ELR (cell line): ENCODE measurements at regions not wholly inside any gene's neighbourhood (a gene's known extent, or its start where the extent isn't known, plus 50 kb on each side); places are given as distances from the start of the nearest gene placed in this dataset.
"Not testable (repeated sequence)": the region's sequence is repeated elsewhere in the genome, so short reads cannot be mapped to it uniquely, and the experiment has no call there.

Experiments
- DNase-seq: peaks from one replicate; pipeline ENCODE4 v3.0.0-alpha.2; 2015; ENCODE audit warnings: low read depth

- no peak for DNase-seq
These were observed 253.5 kb upstream of the GRIN3A start for GRCh38 chr9:101991926-101992325.

GRCh38 chr9:101977614-101978210 lies 239.3 kb upstream of the GRIN3A start:
- peak; percentile 52 for DNase-seq

- no peak for DNase-seq
These were observed 232.2 kb upstream of the GRIN3A start for GRCh38 chr9:101970609-101971008.

- no peak for DNase-seq
These were observed 229.9 kb upstream of the GRIN3A start for GRCh38 chr9:101968392-101968791.

GRCh38 chr9:101966691-101967090 lies 228.2 kb upstream of the GRIN3A start:
- DNase-seq = no peak

GRCh38 chr9:101957705-101958104 lies 219.3 kb upstream of the GRIN3A start:
- DNase-seq = no peak

- no peak for DNase-seq
These were observed 213.2 kb upstream of the GRIN3A start for GRCh38 chr9:101951598-101951997.

- DNase-seq = no peak
These were observed 193.3 kb upstream of the GRIN3A start for GRCh38 chr9:101931756-101932155.

- no peak for DNase-seq
These were observed 192.3 kb upstream of the GRIN3A start for GRCh38 chr9:101930783-101931182.

- DNase-seq = no peak
These were observed 187.1 kb upstream of the GRIN3A start for GRCh38 chr9:101925498-101925897.

GRCh38 chr9:101923451-101923850 lies 185.0 kb upstream of the GRIN3A start:
- no peak for DNase-seq

GRCh38 chr9:101916948-101917347 lies 178.5 kb upstream of the GRIN3A start:
- DNase-seq = not testable (repeated sequence)

GRCh38 chr9:101915482-101915881 lies 177.0 kb upstream of the GRIN3A start:
- peak; percentile 54 for DNase-seq

GRCh38 chr9:101912698-101913097 lies 174.3 kb upstream of the GRIN3A start:
- no peak for DNase-seq

GRCh38 chr9:101907466-101907865 lies 169.0 kb upstream of the GRIN3A start:
- DNase-seq = peak; percentile 29

- DNase-seq = no peak
These were observed 166.4 kb upstream of the GRIN3A start for GRCh38 chr9:101904845-101905244.

- DNase-seq = no peak
These were observed 163.6 kb upstream of the GRIN3A start for GRCh38 chr9:101902051-101902450.

GRCh38 chr9:101897196-101897595 lies 158.7 kb upstream of the GRIN3A start:
- DNase-seq = no peak

- DNase-seq = no peak
These were observed 155.5 kb upstream of the GRIN3A start for GRCh38 chr9:101893661-101894646.

GRCh38 chr9:101881508-101881907 lies 143.1 kb upstream of the GRIN3A start:
- no peak for DNase-seq

GRCh38 chr9:101880846-101881245 lies 142.4 kb upstream of the GRIN3A start:
- DNase-seq = no peak

- no peak for DNase-seq
These were observed 140.3 kb upstream of the GRIN3A start for GRCh38 chr9:101878734-101879133.

- DNase-seq = no peak
These were observed 139.0 kb upstream of the GRIN3A start for GRCh38 chr9:101877439-101877838.
